MM.1S (cell line): ENCODE measurements at regions not wholly inside any gene's neighbourhood (a gene's known extent, or its start where the extent isn't known, plus 50 kb on each side); places are given as distances from the start of the nearest gene placed in this dataset.

Experiments
- CTCF ChIP-seq: fragments of 300-600 bp; sonication (generic); IDR thresholded peaks from 2 replicates; pipeline ENCODE4 v1.5.1; 2016; ENCODE audit warnings: antibody characterized with exemption, low read length, mixed read lengths
- EZH2 ChIP-seq: fragments of 300-600 bp; sonication (generic); optimal IDR thresholded peaks from 2 replicates; pipeline ENCODE3; 2017; ENCODE audit warnings: low read depth, mild to moderate bottlenecking, antibody characterized with exemption, low read length, mixed read lengths

DNA sequence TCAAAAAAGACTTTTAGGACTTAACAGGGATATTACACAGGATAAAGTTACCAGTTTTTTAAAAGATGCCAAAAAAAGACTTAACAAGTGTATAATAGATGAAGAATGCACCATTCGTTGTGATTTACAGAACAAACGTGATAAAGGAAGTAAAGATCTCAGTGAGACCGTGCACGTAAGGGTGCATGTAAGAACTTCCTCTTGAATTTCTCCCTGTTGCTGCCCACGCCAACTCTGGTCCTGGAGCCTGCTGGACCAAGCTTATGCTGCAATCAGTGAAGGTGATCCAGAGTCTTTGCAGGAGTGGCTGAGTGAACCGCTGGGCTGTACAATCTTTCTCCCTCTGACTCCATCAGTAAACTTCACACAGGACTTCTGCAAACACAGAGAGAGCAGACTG, 593.7 kb downstream of the TMEM121 start:
- TF ChIP-seq EZH2 = no peak
- no peak for TF ChIP-seq CTCF
